Testis (tissue), 2 donors: ENCODE measurements at regions not wholly inside any gene's neighbourhood (a gene's known extent, or its start where the extent isn't known, plus 50 kb on each side); places are given as distances from the start of the nearest gene placed in this dataset.
"Not testable (repeated sequence)": the region's sequence is repeated elsewhere in the genome, so short reads cannot be mapped to it uniquely, and the experiment has no call there.

ENCODE experiments used
- POLR2A ChIP-seq: fragments of 450-650 bp; IDR thresholded peaks from one replicate; pipeline ENCODE4 v1.6.1; 2017; ENCODE audit warnings: antibody characterized with exemption, mild to moderate bottlenecking, moderate library complexity
- TF ChIP-seq, protein P1 (sequence below), 3 experiments: fragments of 450-650 bp in 2 of 3; fragments of 200-600 bp in 1 of 3; sonication (generic) in 1 of 3; IDR thresholded peaks; one replicate each; pipeline ENCODE4 v1.5.1; 2016 to 2019; ENCODE audit warnings: antibody characterized with exemption in 3 of 3, mild to moderate bottlenecking in 2 of 3, moderate library complexity in 1 of 3

DNA sequence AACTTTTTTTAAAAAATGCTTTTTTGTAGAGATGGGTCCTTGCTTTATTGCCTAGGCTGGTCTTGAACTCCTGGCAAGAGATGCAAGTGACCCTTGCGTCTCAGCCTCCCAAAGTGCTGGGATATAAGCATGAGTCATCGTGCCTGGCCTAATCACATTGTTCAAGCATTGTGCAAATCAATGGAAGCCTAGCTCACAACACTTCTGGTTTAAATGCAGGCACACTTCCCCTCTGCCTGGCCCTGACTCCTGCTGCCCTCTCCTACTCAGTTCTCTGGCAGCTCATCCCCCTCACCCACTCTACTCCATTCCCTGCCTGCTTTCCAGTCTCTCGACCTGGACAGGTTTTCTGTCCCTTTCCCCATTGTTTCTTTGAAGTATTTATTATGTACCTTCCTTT, 288.1 kb upstream of the PLGLB1 start:
- TF ChIP-seq, protein P1, sequence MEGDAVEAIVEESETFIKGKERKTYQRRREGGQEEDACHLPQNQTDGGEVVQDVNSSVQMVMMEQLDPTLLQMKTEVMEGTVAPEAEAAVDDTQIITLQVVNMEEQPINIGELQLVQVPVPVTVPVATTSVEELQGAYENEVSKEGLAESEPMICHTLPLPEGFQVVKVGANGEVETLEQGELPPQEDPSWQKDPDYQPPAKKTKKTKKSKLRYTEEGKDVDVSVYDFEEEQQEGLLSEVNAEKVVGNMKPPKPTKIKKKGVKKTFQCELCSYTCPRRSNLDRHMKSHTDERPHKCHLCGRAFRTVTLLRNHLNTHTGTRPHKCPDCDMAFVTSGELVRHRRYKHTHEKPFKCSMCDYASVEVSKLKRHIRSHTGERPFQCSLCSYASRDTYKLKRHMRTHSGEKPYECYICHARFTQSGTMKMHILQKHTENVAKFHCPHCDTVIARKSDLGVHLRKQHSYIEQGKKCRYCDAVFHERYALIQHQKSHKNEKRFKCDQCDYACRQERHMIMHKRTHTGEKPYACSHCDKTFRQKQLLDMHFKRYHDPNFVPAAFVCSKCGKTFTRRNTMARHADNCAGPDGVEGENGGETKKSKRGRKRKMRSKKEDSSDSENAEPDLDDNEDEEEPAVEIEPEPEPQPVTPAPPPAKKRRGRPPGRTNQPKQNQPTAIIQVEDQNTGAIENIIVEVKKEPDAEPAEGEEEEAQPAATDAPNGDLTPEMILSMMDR (IDR thresholded peaks at IDR 0.05): not testable (repeated sequence)
- TF ChIP-seq POLR2A: not testable (repeated sequence)
